MCF 10A (cell line): ENCODE measurements at regions not wholly inside any gene's neighbourhood (a gene's known extent, or its start where the extent isn't known, plus 50 kb on each side); places are given as distances from the start of the nearest gene placed in this dataset.
A peak's percentile ranks its signal among the peaks of the same experiment; 100 is the strongest.

ENCODE experiments used
- BruUV-seq: library from RNA; stranded (reverse); fragments of 400-500 nt; replicated peaks from 2 replicates; lab custom pipeline; 2021; lab: Mats Ljungman, UMichigan
- CTCF ChIA-PET: fragments of 300-600 bp; sonication (Branson Sonifier 250); formaldehyde crosslinking; extraction: SDS; loops from one replicate; lab custom pipeline; 2021; ENCODE audit warnings: antibody characterized with exemption, inconsistent platforms; lab: Yijun Ruan, JAX
- POLR2A ChIA-PET: fragments of 300-600, 350-650 bp; sonication (Branson Sonifier 250); formaldehyde crosslinking; extraction: SDS; loops from one replicate; lab custom pipeline; 2020; ENCODE audit warnings: antibody characterized with exemption, inconsistent platforms; lab: Yijun Ruan, JAX
- DNase-seq: peaks from one replicate; pipeline ENCODE4 v3.0.0-alpha.2; 2018; ENCODE audit not compliant: unreplicated experiment
- H3K27ac Mint-ChIP-seq: one replicate; pipeline ENCODE4 v1.8.0; 2022; ENCODE audit warnings: mild to moderate bottlenecking, low read depth, mixed read lengths; ENCODE audit not compliant: unreplicated experiment
- H3K27me3 Mint-ChIP-seq: one replicate; pipeline ENCODE4 v1.8.0; 2022; ENCODE audit warnings: mixed read lengths; ENCODE audit not compliant: insufficient read depth, unreplicated experiment
- H3K36me3 Mint-ChIP-seq: one replicate; pipeline ENCODE4 v1.8.0; 2022; ENCODE audit warnings: mild to moderate bottlenecking, moderate library complexity, mixed read lengths; ENCODE audit not compliant: insufficient read depth, unreplicated experiment
- H3K4me1 Mint-ChIP-seq: one replicate; pipeline ENCODE4 v1.8.0; 2022; ENCODE audit warnings: mixed read lengths; ENCODE audit not compliant: insufficient read depth, unreplicated experiment
- H3K4me3 Mint-ChIP-seq: one replicate; pipeline ENCODE4 v1.8.0; 2022; ENCODE audit warnings: mild to moderate bottlenecking, moderate library complexity, mixed read lengths; ENCODE audit not compliant: unreplicated experiment
- H3K9me3 Mint-ChIP-seq: one replicate; pipeline ENCODE4 v1.8.0; 2022; ENCODE audit warnings: mixed read lengths; ENCODE audit not compliant: unreplicated experiment
- intact Hi-C: fragments of 100-400 bp; cut with micrococcal nuclease; formaldehyde crosslinking; loops from 2 replicates; pipeline ENCODE4 v1.14.1; 2022
- TF ChIP-seq, protein P1 (sequence below): fragments of 200-600 bp; IDR thresholded peaks from one replicate; pipeline ENCODE4 v1.8.0; 2022; ENCODE audit warnings: antibody characterized with exemption, mild to moderate bottlenecking; ENCODE audit not compliant: unreplicated experiment

DNA sequence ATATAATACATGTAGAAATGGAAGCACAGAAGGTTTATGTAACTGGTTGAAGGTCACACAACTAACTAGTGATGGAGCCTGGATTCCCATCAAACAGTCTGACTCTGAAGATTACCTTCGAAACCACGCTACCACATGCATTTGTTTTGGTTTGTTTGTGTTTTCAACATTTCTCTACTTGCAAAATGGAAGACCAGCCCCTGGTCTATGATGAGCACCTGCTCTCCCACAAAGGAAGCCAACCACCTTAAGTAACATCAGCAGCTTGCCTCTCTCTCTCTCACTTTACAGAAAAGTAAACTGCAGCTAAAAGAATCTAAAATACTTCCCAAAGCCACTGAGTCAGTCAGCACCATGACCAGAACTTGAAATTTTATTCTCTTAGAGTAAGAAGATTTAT lies 186.9 kb upstream of the TMPO start:
- intact Hi-C loops: no loop called here
- CTCF ChIA-PET: interaction anchor here (0.7 kb wide), 1 partner anchor 27 kb away, joined by 3 read pairs; no protein-coding TSS in a partner anchor
- TF ChIP-seq, protein P1, sequence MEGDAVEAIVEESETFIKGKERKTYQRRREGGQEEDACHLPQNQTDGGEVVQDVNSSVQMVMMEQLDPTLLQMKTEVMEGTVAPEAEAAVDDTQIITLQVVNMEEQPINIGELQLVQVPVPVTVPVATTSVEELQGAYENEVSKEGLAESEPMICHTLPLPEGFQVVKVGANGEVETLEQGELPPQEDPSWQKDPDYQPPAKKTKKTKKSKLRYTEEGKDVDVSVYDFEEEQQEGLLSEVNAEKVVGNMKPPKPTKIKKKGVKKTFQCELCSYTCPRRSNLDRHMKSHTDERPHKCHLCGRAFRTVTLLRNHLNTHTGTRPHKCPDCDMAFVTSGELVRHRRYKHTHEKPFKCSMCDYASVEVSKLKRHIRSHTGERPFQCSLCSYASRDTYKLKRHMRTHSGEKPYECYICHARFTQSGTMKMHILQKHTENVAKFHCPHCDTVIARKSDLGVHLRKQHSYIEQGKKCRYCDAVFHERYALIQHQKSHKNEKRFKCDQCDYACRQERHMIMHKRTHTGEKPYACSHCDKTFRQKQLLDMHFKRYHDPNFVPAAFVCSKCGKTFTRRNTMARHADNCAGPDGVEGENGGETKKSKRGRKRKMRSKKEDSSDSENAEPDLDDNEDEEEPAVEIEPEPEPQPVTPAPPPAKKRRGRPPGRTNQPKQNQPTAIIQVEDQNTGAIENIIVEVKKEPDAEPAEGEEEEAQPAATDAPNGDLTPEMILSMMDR: no peak
- H3K4me3 Mint-ChIP-seq: no peak overlapping the region
- H3K27me3 Mint-ChIP-seq: peaks cover 20% of the 10 kb centered on the region
- no peak for DNase-seq
- H3K4me1 Mint-ChIP-seq: no peaks in the 10 kb centered on the region
- no peaks in the 10 kb centered on the region for H3K9me3 Mint-ChIP-seq
- no peak overlapping the region for H3K27ac Mint-ChIP-seq
- POLR2A ChIA-PET: no interaction called here
- H3K36me3 Mint-ChIP-seq: no peaks in the 10 kb centered on the region
- no TSS peak for BruUV-seq

- no peaks in the 10 kb centered on the region for H3K9me3 Mint-ChIP-seq
- ChIA-PET POLR2A (no interaction called here), CTCF (interaction anchor here (0.6 kb wide), 1 partner anchor 292 kb away, joined by 4 read pairs; no protein-coding TSS in a partner anchor)
- TF ChIP-seq, protein P1: no peak
- BruUV-seq: no TSS peak
- no peak for DNase-seq
- H3K27me3 Mint-ChIP-seq: peaks cover 27% of the 10 kb centered on the region
- H3K4me3 Mint-ChIP-seq: no peak overlapping the region
- intact Hi-C loops: no loop called here
- H3K27ac Mint-ChIP-seq: no peak overlapping the region
- H3K4me1 Mint-ChIP-seq: no peaks in the 10 kb centered on the region
- no peaks in the 10 kb centered on the region for H3K36me3 Mint-ChIP-seq
Measured at GRCh38 chr12:98329589-98329988, 185.8 kb upstream of the TMPO start.

DNA sequence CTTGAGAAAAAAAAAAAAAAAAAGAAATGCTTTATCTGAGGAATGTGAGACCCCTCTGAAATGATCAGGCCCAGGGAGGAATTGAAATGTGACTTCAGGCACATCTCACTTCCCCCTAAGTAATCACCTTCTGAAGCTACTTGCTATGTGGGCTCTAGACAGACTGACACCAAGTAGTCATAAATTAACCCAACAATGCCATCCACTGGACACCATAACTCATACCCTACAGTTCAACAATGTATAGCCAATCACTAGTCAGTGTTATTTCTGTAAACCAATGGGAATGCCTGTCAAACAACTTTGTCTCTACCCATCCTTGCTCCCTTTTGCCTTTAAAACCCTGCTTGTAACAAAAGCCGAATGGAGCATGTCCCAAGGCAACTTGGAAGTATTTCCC lies 182.7 kb upstream of the TMPO start:
- Mint-ChIP-seq H3K9me3 (no peaks in the 10 kb centered on the region), H3K4me3 (no peak overlapping the region), H3K27ac (no peak overlapping the region), H3K27me3 (peaks cover 58% of the 10 kb centered on the region), H3K36me3 (no peaks in the 10 kb centered on the region), H3K4me1 (no peaks in the 10 kb centered on the region)
- BruUV-seq: no TSS peak
- CTCF ChIA-PET: no interaction called here
- intact Hi-C loops: no loop called here
- peak; percentile 16 for DNase-seq
- TF ChIP-seq, protein P1: no peak
- POLR2A ChIA-PET: no interaction called here

DNA sequence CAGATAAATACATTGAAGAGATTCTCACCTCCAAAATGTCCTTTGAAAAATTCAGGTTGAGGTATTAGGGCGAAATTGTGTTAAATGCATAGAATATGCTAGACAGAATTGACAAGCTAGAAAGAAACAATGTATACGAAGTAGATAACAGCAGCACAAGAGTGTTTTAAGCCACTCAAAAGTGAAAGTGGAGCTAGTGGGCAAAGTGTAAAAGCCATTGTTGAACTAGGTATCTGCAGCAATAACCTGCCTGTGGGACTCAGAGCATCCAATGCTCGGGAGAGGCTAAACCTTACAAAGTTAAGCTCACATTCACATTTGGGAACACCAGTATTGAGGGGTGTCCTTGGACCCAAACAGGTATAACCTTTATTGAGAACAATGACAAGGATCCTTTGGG lies 180.6 kb upstream of the TMPO start:
- Mint-ChIP-seq H3K27me3 (peaks cover 73% of the 10 kb centered on the region), H3K9me3 (no peaks in the 10 kb centered on the region), H3K27ac (no peak overlapping the region), H3K36me3 (no peaks in the 10 kb centered on the region), H3K4me3 (no peak overlapping the region), H3K4me1 (no peaks in the 10 kb centered on the region)
- CTCF ChIA-PET: no interaction called here
- POLR2A ChIA-PET: no interaction called here
- no TSS peak for BruUV-seq
- TF ChIP-seq, protein P1: no peak
- DNase-seq: no peak
- intact Hi-C loops: no loop called here
